ENCODE measurements at regions not wholly inside any gene's neighbourhood (a gene's known extent, or its start where the extent isn't known, plus 50 kb on each side); places are given as distances from the start of the nearest gene placed in this dataset.
A peak's percentile ranks its signal among the peaks of the same experiment; 100 is the strongest.

DNA sequence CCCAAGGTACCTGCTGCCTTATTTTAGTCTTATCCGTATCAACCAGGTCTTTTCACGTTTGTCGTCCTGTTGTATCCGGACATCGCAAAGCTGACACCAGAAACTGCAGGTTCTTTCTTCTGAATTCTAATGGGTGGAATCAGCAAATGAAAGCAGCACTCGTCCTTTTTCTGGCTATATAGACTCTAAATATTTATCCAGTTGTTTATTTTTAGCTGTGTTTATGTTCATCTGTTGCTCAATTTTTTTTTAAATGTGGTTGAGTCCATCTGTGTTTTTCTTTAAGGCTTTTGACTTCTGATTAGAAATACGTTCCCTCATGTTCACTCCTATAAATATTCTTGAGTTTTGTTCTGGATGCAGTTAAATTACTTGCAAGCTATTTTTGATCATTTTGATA is 831.7 kb downstream of the MTRR start:
- H3K36me3 ChIP-seq (ENCODE audit: control insufficient read depth in 4 of 4, insufficient read depth in 4 of 4, low read length in 4 of 4) = no peaks in the 10 kb centered on the region
- peak in 2 of 3 donors; percentile 79 to 80 for DNase-seq
- 73 to 81% methylated on average over 7 of the region's 7 CpGs for WGBS, 2 donors
- no peaks in the 10 kb centered on the region for H3K27me3 ChIP-seq (ENCODE audit: control insufficient read depth in 3 of 3, insufficient read depth in 3 of 3, low read length in 2 of 3)
- no peak overlapping the region for H3K27ac ChIP-seq (ENCODE audit: low read depth in 1 of 2, low read length in 1 of 2)
- no peak overlapping the region for H3K9ac ChIP-seq (ENCODE audit: insufficient read depth in 1 of 2, low read length in 2 of 2)
- H3K9me3 ChIP-seq (ENCODE audit: control insufficient read depth in 4 of 4, insufficient read depth in 3 of 4, low read length in 3 of 4) = no peaks in the 10 kb centered on the region
- no peak for ATAC-seq (ENCODE audit: insufficient read depth, low FRiP score)
- H3K4me3 ChIP-seq = no peak overlapping the region
- TF ChIP-seq, protein P1, sequence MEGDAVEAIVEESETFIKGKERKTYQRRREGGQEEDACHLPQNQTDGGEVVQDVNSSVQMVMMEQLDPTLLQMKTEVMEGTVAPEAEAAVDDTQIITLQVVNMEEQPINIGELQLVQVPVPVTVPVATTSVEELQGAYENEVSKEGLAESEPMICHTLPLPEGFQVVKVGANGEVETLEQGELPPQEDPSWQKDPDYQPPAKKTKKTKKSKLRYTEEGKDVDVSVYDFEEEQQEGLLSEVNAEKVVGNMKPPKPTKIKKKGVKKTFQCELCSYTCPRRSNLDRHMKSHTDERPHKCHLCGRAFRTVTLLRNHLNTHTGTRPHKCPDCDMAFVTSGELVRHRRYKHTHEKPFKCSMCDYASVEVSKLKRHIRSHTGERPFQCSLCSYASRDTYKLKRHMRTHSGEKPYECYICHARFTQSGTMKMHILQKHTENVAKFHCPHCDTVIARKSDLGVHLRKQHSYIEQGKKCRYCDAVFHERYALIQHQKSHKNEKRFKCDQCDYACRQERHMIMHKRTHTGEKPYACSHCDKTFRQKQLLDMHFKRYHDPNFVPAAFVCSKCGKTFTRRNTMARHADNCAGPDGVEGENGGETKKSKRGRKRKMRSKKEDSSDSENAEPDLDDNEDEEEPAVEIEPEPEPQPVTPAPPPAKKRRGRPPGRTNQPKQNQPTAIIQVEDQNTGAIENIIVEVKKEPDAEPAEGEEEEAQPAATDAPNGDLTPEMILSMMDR (IDR thresholded peaks at IDR 0.05; ENCODE audit: control extremely low read depth, extremely low read depth) = no peak
- H3K4me1 ChIP-seq (ENCODE audit: control insufficient read depth in 5 of 5, insufficient read depth in 5 of 5, low read length in 5 of 5) = peaks cover 0 to 39% (median 9%) of the 10 kb centered on the region in 5 donors

DNA sequence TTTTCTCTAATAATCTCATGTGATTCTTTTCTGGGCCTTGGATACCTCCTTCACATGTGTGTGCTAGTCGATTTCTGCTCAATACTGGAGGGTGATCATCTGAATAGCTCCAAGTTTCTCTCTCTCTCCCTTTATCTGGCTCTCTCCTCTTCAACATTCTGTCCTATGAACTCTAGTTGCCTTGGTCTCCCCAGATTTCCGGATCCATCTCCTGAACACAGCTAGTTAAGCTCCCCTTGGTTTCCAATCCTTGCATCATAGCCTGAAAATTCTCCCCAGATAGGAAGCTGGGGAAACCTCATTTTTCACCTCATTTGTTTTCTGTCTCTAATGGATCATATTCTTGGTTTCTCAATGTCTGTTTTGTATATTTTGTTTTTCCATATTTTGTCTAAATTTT is 832.3 kb downstream of the MTRR start:
- peak in 1 of 3 donors; percentile 63 for DNase-seq

DNA sequence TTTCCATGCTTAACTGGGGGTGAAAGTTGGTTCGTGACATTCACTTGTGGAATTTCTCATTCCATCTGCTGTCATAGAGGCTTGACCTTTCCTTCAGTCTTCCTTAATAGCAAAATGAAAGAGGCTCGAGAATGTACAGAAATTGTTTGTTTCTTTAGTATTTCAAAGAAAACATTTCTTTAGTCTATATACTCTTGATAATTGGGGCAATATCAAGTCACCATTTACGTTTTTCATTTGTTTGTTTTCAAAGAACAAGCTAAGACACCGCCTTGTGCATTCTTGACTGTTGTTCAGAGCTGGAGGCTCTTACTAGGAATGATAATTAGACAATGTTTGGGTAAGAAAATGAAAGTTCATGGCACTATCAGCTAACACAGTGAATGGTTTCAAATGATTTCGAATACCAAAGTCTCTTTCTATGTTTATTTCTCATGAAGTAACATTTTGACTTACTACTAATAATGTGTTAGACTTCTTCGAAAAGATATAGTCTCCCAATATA is 835.4 kb downstream of the SEMA5A start:
- peak overlapping the region in 1 of 2 donors; percentile 61 for H3K9ac ChIP-seq (ENCODE audit: insufficient read depth in 1 of 2, low read length in 2 of 2)
- H3K9me3 ChIP-seq (ENCODE audit: control insufficient read depth in 4 of 4, insufficient read depth in 3 of 4, low read length in 3 of 4) = peaks cover 0 to 2% (median 0%) of the 10 kb centered on the region in 4 donors
- DNase-seq (peak in 2 of 3 donors; percentile 23 to 27), ATAC-seq (ENCODE audit: insufficient read depth, low FRiP score) (no peak)
- TF ChIP-seq, protein P1 (IDR thresholded peaks at IDR 0.05; ENCODE audit: control extremely low read depth, extremely low read depth) = no peak
- H3K27me3 ChIP-seq (ENCODE audit: control insufficient read depth in 3 of 3, insufficient read depth in 3 of 3, low read length in 2 of 3) = no peaks in the 10 kb centered on the region
- H3K4me1 ChIP-seq (ENCODE audit: control insufficient read depth in 5 of 5, insufficient read depth in 5 of 5, low read length in 5 of 5) = peaks cover 0 to 5% (median 0%) of the 10 kb centered on the region in 5 donors
- WGBS, 2 donors = 68 to 75% methylated on average over 6 of the region's 6 CpGs
- H3K36me3 ChIP-seq (ENCODE audit: control insufficient read depth in 4 of 4, insufficient read depth in 4 of 4, low read length in 4 of 4) = no peaks in the 10 kb centered on the region
- H3K4me3 ChIP-seq = no peak overlapping the region
- H3K27ac ChIP-seq (ENCODE audit: low read depth in 1 of 2, low read length in 1 of 2) = no peak overlapping the region

More for the DNA sequence above, 832.3 kb downstream of the MTRR start:
- no peak overlapping the region for H3K4me3 ChIP-seq
- no peak overlapping the region for H3K9ac ChIP-seq (ENCODE audit: insufficient read depth in 1 of 2, low read length in 2 of 2)
- H3K27me3 ChIP-seq (ENCODE audit: control insufficient read depth in 3 of 3, insufficient read depth in 3 of 3, low read length in 2 of 3) = no peaks in the 10 kb centered on the region
- TF ChIP-seq, protein P1 (IDR thresholded peaks at IDR 0.05; ENCODE audit: control extremely low read depth, extremely low read depth) = no peak
- H3K9me3 ChIP-seq (ENCODE audit: control insufficient read depth in 4 of 4, insufficient read depth in 3 of 4, low read length in 3 of 4) = no peaks in the 10 kb centered on the region
- no peak overlapping the region for H3K27ac ChIP-seq (ENCODE audit: low read depth in 1 of 2, low read length in 1 of 2)
- ATAC-seq (ENCODE audit: insufficient read depth, low FRiP score) = no peak
- peaks cover 0 to 34% (median 9%) of the 10 kb centered on the region in 5 donors for H3K4me1 ChIP-seq (ENCODE audit: control insufficient read depth in 5 of 5, insufficient read depth in 5 of 5, low read length in 5 of 5)
- no peaks in the 10 kb centered on the region for H3K36me3 ChIP-seq (ENCODE audit: control insufficient read depth in 4 of 4, insufficient read depth in 4 of 4, low read length in 4 of 4)
- 59 to 63% methylated on average over 2 of the region's 2 CpGs for WGBS, 2 donors

DNA sequence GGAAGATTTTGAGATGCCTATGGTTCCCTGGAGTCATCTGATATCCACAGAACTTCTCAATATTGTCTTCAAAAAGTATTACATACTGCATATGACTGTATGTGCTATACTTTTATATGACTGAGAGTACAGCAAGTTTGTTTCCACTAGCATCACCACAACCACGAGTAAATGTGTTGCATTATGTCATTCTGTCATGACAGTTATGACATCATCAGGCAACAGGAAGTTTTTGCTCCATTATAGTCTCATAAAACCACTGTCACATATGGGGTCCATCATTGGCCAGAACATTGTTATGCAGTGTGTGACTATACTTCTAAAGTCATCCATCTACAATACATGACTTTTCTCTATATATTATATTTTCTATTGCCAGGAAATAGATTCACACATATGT is 831.7 kb downstream of the SEMA5A start:
- Histone ChIP-seq H3K27me3 (ENCODE audit: control insufficient read depth in 3 of 3, insufficient read depth in 3 of 3, low read length in 2 of 3) (no peaks in the 10 kb centered on the region), H3K27ac (ENCODE audit: low read depth in 1 of 2, low read length in 1 of 2) (no peak overlapping the region), H3K9me3 (ENCODE audit: control insufficient read depth in 4 of 4, insufficient read depth in 3 of 4, low read length in 3 of 4) (peaks cover 0 to 2% (median 0%) of the 10 kb centered on the region in 4 donors), H3K4me1 (ENCODE audit: control insufficient read depth in 5 of 5, insufficient read depth in 5 of 5, low read length in 5 of 5) (peaks cover 0 to 5% (median 0%) of the 10 kb centered on the region in 5 donors), H3K9ac (ENCODE audit: insufficient read depth in 1 of 2, low read length in 2 of 2) (no peak overlapping the region), H3K4me3 (no peak overlapping the region), H3K36me3 (ENCODE audit: control insufficient read depth in 4 of 4, insufficient read depth in 4 of 4, low read length in 4 of 4) (no peaks in the 10 kb centered on the region)
- ATAC-seq (ENCODE audit: insufficient read depth, low FRiP score) (no peak), DNase-seq (no peak)
- 37 to 53% methylated on average over 1 of the region's 1 CpG for WGBS, 2 donors
- TF ChIP-seq, protein P1 (IDR thresholded peaks at IDR 0.05; ENCODE audit: control extremely low read depth, extremely low read depth) = no peak

Data from lung (tissue), 11 donors.